ENCODE measurements at regions not wholly inside any gene's neighbourhood (a gene's known extent, or its start where the extent isn't known, plus 50 kb on each side); places are given as distances from the start of the nearest gene placed in this dataset.
"Not testable (repeated sequence)": the region's sequence is repeated elsewhere in the genome, so short reads cannot be mapped to it uniquely, and the experiment has no call there.

- H3K4me1 Mint-ChIP-seq, result no peaks in the 10 kb centered on the region
- Histone ChIP-seq H3K36me3 (ENCODE audit: control insufficient read depth, insufficient read depth, low read length) (no peaks in the 10 kb centered on the region), H3K4me1 (ENCODE audit: control insufficient read depth, insufficient read depth, low read length) (no peaks in the 10 kb centered on the region), H3K4me3 (ENCODE audit: low read length) (no peak overlapping the region), H3K27ac (ENCODE audit: low read length) (no peak overlapping the region), H3K9me3 (ENCODE audit: control insufficient read depth, insufficient read depth, low read length) (no peaks in the 10 kb centered on the region), H3K27me3 (ENCODE audit: control insufficient read depth, insufficient read depth, low read length) (no peaks in the 10 kb centered on the region)
- peaks cover 2 to 9% of the 10 kb centered on the region in 2 donors for H3K27me3 Mint-ChIP-seq (ENCODE audit: low read depth in 2 of 2)
- TF ChIP-seq CTCF (IDR thresholded peaks at IDR 0.05), result no peak
- no CpG with 5 or more reads among the region's 3 CpGs for WGBS (ENCODE audit: insufficient coverage)
- no peak overlapping the region for H3K27ac Mint-ChIP-seq
- intact Hi-C loops (cut with micrococcal nuclease), result no loop called here
- DNase-seq (no peak), ATAC-seq (no peak)
- H3K4me3 Mint-ChIP-seq, result no peak overlapping the region
- H3K9me3 Mint-ChIP-seq, result no peaks in the 10 kb centered on the region
- no peaks in the 10 kb centered on the region for H3K36me3 Mint-ChIP-seq
Observed at GRCh38 chr11:88061111-88061510, 114.1 kb downstream of the RAB38 start.

- Histone ChIP-seq H3K36me3 (ENCODE audit: control insufficient read depth, insufficient read depth, low read length) (no peaks in the 10 kb centered on the region), H3K27ac (ENCODE audit: low read length) (no peak overlapping the region), H3K9me3 (ENCODE audit: control insufficient read depth, insufficient read depth, low read length) (no peaks in the 10 kb centered on the region), H3K4me1 (ENCODE audit: control insufficient read depth, insufficient read depth, low read length) (no peaks in the 10 kb centered on the region), H3K27me3 (ENCODE audit: control insufficient read depth, insufficient read depth, low read length) (no peaks in the 10 kb centered on the region), H3K4me3 (ENCODE audit: low read length) (no peak overlapping the region)
- H3K9me3 Mint-ChIP-seq, result no peaks in the 10 kb centered on the region
- H3K4me1 Mint-ChIP-seq, result no peaks in the 10 kb centered on the region
- no peak for ATAC-seq
- H3K27ac Mint-ChIP-seq, result no peak overlapping the region
- no peak overlapping the region for H3K4me3 Mint-ChIP-seq
- TF ChIP-seq CTCF (IDR thresholded peaks at IDR 0.05), result no peak
- H3K27me3 Mint-ChIP-seq (ENCODE audit: low read depth in 2 of 2), result peaks cover 0 to 2% of the 10 kb centered on the region in 2 donors
- intact Hi-C loops (cut with micrococcal nuclease), result no loop called here
- DNase-seq, result no peak
- no peaks in the 10 kb centered on the region for H3K36me3 Mint-ChIP-seq
Observed at GRCh38 chr11:88059326-88059725, 115.9 kb downstream of the RAB38 start.

- ATAC-seq (no peak), DNase-seq (no peak)
- Histone ChIP-seq H3K36me3 (ENCODE audit: control insufficient read depth, insufficient read depth, low read length) (no peaks in the 10 kb centered on the region), H3K27ac (ENCODE audit: low read length) (no peak overlapping the region), H3K4me3 (ENCODE audit: low read length) (no peak overlapping the region), H3K9me3 (ENCODE audit: control insufficient read depth, insufficient read depth, low read length) (no peaks in the 10 kb centered on the region), H3K27me3 (ENCODE audit: control insufficient read depth, insufficient read depth, low read length) (no peaks in the 10 kb centered on the region), H3K4me1 (ENCODE audit: control insufficient read depth, insufficient read depth, low read length) (no peaks in the 10 kb centered on the region)
- H3K4me3 Mint-ChIP-seq, result no peak overlapping the region
- intact Hi-C loops (cut with micrococcal nuclease), result no loop called here
- 95% methylated on average over 2 of the region's 2 CpGs for WGBS (ENCODE audit: insufficient coverage)
- no peak overlapping the region for H3K27ac Mint-ChIP-seq
- no peaks in the 10 kb centered on the region for H3K9me3 Mint-ChIP-seq
- no peaks in the 10 kb centered on the region for H3K36me3 Mint-ChIP-seq
- no peak for TF ChIP-seq CTCF (IDR thresholded peaks at IDR 0.05)
- H3K27me3 Mint-ChIP-seq (ENCODE audit: low read depth in 2 of 2), result no peaks in the 10 kb centered on the region
- no peaks in the 10 kb centered on the region for H3K4me1 Mint-ChIP-seq
Observed at GRCh38 chr11:88051396-88051795, 123.8 kb downstream of the RAB38 start.

GRCh38 chr11:88050247-88050646, 125.0 kb downstream of the RAB38 start:
- no peak for DNase-seq
- no peaks in the 10 kb centered on the region for H3K27me3 Mint-ChIP-seq (ENCODE audit: low read depth in 2 of 2)
- WGBS (ENCODE audit: insufficient coverage), result no CpG with 5 or more reads among the region's 2 CpGs

GRCh38 chr11:88045288-88045687, 130.0 kb downstream of the RAB38 start:
- H3K9me3 ChIP-seq (ENCODE audit: control insufficient read depth, insufficient read depth, low read length); H3K36me3 Mint-ChIP-seq; DNase-seq; H3K4me3 ChIP-seq (ENCODE audit: low read length); H3K27ac ChIP-seq (ENCODE audit: low read length); H3K27me3 ChIP-seq (ENCODE audit: control insufficient read depth, insufficient read depth, low read length); H3K4me3 Mint-ChIP-seq; H3K9me3 Mint-ChIP-seq; intact Hi-C loops (cut with micrococcal nuclease); H3K36me3 ChIP-seq (ENCODE audit: control insufficient read depth, insufficient read depth, low read length); H3K4me1 Mint-ChIP-seq; H3K4me1 ChIP-seq (ENCODE audit: control insufficient read depth, insufficient read depth, low read length); H3K27ac Mint-ChIP-seq; ATAC-seq: not testable (repeated sequence)
- WGBS (ENCODE audit: insufficient coverage), result 90% methylated on average over 11 of the region's 11 CpGs
- H3K27me3 Mint-ChIP-seq (ENCODE audit: low read depth in 2 of 2), result peaks cover 7 to 26% of the 10 kb centered on the region in 2 donors

More at GRCh38 chr11:88050247-88050646, 125.0 kb downstream of the RAB38 start:
- no peaks in the 10 kb centered on the region for H3K4me1 Mint-ChIP-seq
- no peaks in the 10 kb centered on the region for H3K4me1 ChIP-seq (ENCODE audit: control insufficient read depth, insufficient read depth, low read length)
- no peak overlapping the region for H3K27ac Mint-ChIP-seq
- no peak overlapping the region for H3K4me3 ChIP-seq (ENCODE audit: low read length)
- no peak overlapping the region for H3K27ac ChIP-seq (ENCODE audit: low read length)
- no peaks in the 10 kb centered on the region for H3K9me3 ChIP-seq (ENCODE audit: control insufficient read depth, insufficient read depth, low read length)
- H3K27me3 ChIP-seq (ENCODE audit: control insufficient read depth, insufficient read depth, low read length), result no peaks in the 10 kb centered on the region
- H3K36me3 ChIP-seq (ENCODE audit: control insufficient read depth, insufficient read depth, low read length), result no peaks in the 10 kb centered on the region
- ATAC-seq, result no peak
- H3K36me3 Mint-ChIP-seq, result no peaks in the 10 kb centered on the region
- no peaks in the 10 kb centered on the region for H3K9me3 Mint-ChIP-seq
- TF ChIP-seq CTCF (IDR thresholded peaks at IDR 0.05), result no peak
- H3K4me3 Mint-ChIP-seq, result no peak overlapping the region
- intact Hi-C loops (cut with micrococcal nuclease), result no loop called here

- 85% methylated on average over 5 of the region's 5 CpGs for WGBS (ENCODE audit: insufficient coverage)
- H3K9me3 Mint-ChIP-seq; H3K4me3 Mint-ChIP-seq; intact Hi-C loops (cut with micrococcal nuclease); H3K36me3 Mint-ChIP-seq; ATAC-seq; H3K27ac ChIP-seq (ENCODE audit: low read length); H3K36me3 ChIP-seq (ENCODE audit: control insufficient read depth, insufficient read depth, low read length); H3K4me3 ChIP-seq (ENCODE audit: low read length); DNase-seq; H3K27ac Mint-ChIP-seq; H3K27me3 ChIP-seq (ENCODE audit: control insufficient read depth, insufficient read depth, low read length); H3K4me1 ChIP-seq (ENCODE audit: control insufficient read depth, insufficient read depth, low read length); H3K9me3 ChIP-seq (ENCODE audit: control insufficient read depth, insufficient read depth, low read length); H3K4me1 Mint-ChIP-seq: not testable (repeated sequence)
- peaks cover 10 to 31% of the 10 kb centered on the region in 2 donors for H3K27me3 Mint-ChIP-seq (ENCODE audit: low read depth in 2 of 2)
Observed at GRCh38 chr11:88044658-88045057, 130.6 kb downstream of the RAB38 start.

Data from natural killer cell (primary cell).